Ammon's horn (tissue), 1 donor: ENCODE measurements at regions not wholly inside any gene's neighbourhood (a gene's known extent, or its start where the extent isn't known, plus 50 kb on each side); places are given as distances from the start of the nearest gene placed in this dataset.

ENCODE experiments used
- DNase-seq: peaks from one replicate; pipeline ENCODE4 v3.0.0-alpha.2; 2016; ENCODE audit warnings: low spot score

GRCh38 chr3:13209634-13209997 lies 136.4 kb upstream of the IQSEC1 start:
- DNase-seq, result no peak

- no peak for DNase-seq
Measured at GRCh38 chr3:13208706-13209633, 135.7 kb upstream of the IQSEC1 start.

GRCh38 chr3:13207975-13208705 lies 134.9 kb upstream of the IQSEC1 start:
- DNase-seq, result no peak

DNA sequence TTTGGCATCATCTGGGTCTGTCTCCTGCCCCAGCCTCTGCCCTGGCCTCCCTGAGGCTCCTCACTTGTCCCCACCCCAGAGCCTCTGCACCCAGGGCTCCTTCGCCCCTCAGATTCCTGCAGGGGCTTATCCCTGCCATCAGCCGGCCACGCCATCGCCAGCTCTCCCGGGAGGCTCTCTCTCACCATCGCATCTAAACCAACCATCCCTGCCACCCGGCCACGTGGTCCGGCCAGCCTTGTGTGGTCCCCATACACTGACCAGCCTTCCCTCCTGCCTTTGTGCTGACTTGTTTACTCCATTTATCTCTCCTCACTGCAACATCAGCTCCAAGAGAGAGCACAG lies 134.3 kb upstream of the IQSEC1 start:
- no peak for DNase-seq

- DNase-seq, result no peak
Measured at GRCh38 chr3:13206799-13207577, 133.8 kb upstream of the IQSEC1 start.

DNA sequence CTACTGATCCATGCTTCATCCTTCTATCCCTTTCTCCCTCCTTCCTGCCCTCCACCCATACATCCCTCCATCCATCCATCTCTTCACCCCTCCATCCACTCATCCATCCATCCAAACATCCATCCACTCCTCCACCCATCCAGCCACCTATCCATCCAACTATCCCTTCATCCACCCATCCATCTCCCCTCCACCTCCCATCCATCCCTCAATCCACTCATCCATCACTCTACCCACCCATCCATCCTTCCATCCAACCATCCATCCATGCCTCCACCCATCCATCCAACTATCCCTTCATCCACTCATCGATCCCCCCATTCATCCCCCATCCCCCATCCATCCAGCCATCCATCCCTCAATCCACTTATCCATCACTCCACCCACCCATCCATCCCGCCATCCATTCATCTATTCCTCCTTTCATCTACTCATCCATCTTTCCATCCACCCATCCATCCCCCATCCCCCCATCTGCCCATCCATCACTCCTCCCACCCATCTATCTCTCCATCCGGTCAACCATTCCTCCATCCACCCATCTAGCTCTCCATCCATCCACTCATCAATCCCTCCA lies 132.4 kb upstream of the IQSEC1 start:
- DNase-seq, result no peak

DNA sequence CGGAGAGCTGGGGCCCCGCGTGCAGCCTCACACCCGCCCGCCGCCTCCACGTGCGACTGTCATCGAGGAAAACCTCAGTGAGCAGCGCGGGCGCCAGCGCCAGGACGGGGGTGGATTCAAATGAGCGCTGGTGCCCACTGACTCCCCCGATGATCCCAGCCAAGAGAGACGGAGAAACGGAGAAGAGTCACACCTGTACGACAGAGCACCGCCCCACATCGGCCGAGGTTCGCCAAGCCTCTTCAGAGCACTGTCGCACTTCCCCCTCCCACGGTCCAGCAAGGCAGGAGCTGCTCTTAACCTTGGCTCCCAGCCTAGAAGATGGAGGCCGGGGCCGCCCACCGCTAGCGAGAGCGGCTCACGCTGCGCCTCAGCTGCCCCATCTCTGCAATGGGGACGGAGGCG lies 130.9 kb upstream of the IQSEC1 start:
- DNase-seq, result no peak

DNA sequence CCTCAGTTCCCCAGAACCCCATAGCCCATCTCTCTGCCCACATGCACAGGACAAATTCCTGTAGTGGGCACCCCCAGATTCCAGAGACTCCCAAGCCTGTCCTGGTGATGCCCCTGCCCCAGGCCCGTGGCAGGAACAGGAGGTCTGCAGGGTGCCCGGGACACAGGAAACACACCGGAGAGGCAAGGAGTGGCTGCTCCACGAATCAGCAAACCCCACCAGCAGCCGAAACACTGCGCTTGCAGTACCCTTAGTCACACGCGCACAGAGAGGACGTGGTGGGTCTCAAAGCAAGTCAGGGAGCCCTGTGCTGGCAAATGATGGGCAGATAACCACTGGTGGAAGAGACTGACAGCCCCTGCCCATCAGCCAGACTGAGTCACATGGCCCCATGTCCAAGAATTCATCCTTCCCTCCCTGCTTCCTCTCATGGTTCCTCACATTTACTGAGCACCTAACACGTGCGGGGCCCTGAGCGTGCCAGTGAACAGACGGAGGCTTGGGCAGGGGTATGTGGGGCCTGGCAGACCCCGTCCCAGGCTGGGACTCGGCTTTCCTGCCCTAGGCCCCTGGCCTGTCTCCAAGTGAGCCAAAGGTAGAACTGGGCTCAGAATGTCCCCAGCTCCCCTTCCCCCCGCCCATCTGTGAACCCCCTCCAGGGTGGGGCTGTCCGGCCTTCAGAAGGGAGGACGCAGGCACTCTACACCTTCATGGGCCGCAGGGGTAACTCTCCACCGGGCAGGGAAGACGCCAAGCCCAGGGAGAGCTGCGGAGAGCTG lies 130.4 kb upstream of the IQSEC1 start:
- DNase-seq, result no peak

DNA sequence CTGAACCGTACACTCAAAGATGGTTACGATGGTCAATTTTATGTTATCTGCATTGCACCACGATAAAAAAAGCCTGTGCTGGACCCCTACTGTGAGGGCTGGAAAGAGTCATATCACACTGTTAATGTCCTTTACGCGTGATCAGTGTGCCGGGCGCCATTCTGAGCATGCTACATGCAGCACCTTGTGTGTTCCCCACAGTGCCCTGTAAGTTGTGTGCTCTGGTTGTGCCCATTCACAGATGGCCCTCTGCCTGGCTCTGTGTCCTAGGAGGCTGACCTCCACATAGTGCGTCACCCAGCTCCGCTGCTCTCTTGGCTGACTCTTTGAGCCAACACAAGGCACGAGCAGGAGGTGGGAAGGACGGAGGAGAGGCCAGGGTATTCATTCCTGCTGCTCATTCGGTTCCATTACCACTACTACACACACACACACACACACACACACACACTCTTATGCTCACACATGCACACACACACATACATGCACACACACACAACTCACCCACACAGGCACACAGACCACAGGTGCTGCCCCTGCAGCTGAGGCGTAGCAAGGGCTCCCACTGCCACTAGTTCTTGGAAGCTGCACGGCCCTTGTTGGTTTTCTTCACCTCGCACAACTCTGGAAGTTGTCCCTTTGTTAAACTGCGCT lies 129.6 kb upstream of the IQSEC1 start:
- DNase-seq, result no peak

- DNase-seq, result no peak
Measured at GRCh38 chr3:13201851-13202250, 128.6 kb upstream of the IQSEC1 start.

GRCh38 chr3:13200946-13201345 lies 127.7 kb upstream of the IQSEC1 start:
- no peak for DNase-seq

DNA sequence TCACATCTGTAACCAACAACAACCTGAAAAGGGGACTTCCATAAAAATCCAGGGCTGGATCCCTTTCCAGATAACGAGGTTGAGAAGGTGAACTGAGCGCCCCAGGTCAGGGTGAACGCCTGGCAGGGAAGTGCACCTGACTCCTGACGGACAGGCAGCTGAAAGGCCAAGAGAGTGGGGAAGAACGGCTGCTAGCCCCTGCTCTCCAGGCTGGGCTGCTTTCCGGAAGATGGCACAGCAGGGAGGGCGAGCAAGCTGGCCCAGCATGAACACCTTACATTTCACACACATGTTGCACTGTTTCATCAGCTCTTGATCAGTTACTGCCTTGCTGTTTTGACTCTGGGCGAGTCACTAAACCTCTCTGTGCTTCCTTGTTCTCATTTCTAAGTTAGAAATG lies 127.2 kb upstream of the IQSEC1 start:
- no peak for DNase-seq

GRCh38 chr3:13199899-13200451 lies 126.7 kb upstream of the IQSEC1 start:
- no peak for DNase-seq

GRCh38 chr3:13199006-13199776 lies 126.0 kb upstream of the IQSEC1 start:
- DNase-seq, result no peak

DNA sequence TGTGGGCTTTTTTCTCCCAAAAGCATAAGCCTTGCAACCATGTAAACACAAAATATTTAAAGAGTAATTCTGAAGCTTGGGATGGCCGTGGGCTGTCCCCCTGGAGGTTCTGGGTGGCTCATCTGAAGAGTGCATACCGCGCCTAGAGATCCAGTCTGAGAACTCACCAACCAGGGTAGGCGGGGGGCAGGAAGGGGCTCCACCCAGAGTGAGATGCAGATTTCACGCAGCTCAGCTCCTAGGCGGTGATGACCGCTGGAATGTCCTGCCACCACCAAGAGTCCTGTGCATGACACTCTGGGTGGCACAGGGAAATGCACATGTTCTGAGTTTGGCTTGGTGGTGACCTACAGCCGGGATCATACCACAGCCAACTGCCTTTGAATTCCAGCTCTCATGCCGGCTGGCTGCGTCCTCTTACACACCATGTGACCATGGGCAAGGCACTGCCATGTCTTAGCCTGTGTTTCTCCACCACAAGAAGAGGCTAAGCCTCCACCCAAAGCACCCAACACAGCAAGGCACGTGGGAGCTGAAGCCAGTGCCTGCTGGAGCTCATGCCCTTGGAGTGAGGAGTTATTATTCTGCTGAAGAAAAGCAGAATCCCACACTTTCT lies 125.1 kb upstream of the IQSEC1 start:
- DNase-seq, result no peak

GRCh38 chr3:13197795-13198194 lies 124.6 kb upstream of the IQSEC1 start:
- DNase-seq, result no peak

- no peak for DNase-seq
Measured at GRCh38 chr3:13197281-13197680, 124.1 kb upstream of the IQSEC1 start.

DNA sequence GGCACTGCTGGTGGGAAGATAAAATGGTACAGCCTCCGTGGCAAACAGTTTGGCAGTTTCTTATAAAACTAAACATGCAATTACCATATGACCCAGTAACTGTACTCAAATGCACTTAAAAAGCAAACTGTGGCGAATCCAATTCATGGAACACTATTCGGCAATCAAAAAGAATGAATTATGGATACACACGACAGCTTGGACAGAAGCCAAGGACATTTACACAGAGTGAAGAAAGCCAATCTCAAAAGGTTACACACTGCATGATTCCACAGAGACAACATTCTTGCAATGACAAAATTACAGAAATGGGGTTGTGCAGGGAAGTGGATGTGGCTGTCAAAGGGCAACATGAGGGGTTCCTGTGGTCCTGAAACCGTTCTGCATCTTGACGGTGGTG lies 122.1 kb upstream of the IQSEC1 start:
- no peak for DNase-seq
